Neuronal stem cell (in vitro differentiated cells): ENCODE measurements at regions not wholly inside any gene's neighbourhood (a gene's known extent, or its start where the extent isn't known, plus 50 kb on each side); places are given as distances from the start of the nearest gene placed in this dataset.

Experiments
- DNase-seq: peaks from one replicate; pipeline ENCODE4 v3.0.0-alpha.2; 2013; ENCODE audit warnings: low spot score
- H2AFZ ChIP-seq: one replicate; pipeline ENCODE4 v1.6.1; 2013; ENCODE audit warnings: mild to moderate bottlenecking, low read length, inconsistent platforms
- H2AK5ac ChIP-seq: 2 replicates; pipeline ENCODE4 v1.6.1; 2013; ENCODE audit warnings: low read depth, mild to moderate bottlenecking, inconsistent platforms, low read length, moderate library complexity, mixed read lengths
- H2BK120ac ChIP-seq: 2 replicates; pipeline ENCODE4 v1.6.1; 2013; ENCODE audit warnings: low read depth, mild to moderate bottlenecking, inconsistent platforms, low read length, moderate library complexity, mixed read lengths
- H2BK12ac ChIP-seq: one replicate; pipeline ENCODE4 v1.6.1; 2013; ENCODE audit warnings: low read length, inconsistent platforms
- H2BK15ac ChIP-seq: 2 replicates; pipeline ENCODE4 v1.6.1; 2013; ENCODE audit warnings: mild to moderate bottlenecking, low read length, inconsistent platforms, mixed read lengths
- H2BK5ac ChIP-seq: one replicate; pipeline ENCODE4 v1.6.1; 2013; ENCODE audit warnings: inconsistent platforms, mild to moderate bottlenecking, low read length, moderate library complexity
- H3K14ac ChIP-seq: one replicate; pipeline ENCODE4 v1.6.1; 2013; ENCODE audit warnings: low read length, inconsistent platforms
- H3K18ac ChIP-seq: 2 replicates; pipeline ENCODE4 v1.6.1; 2013; ENCODE audit warnings: low read length, inconsistent platforms
- H3K23ac ChIP-seq: 2 replicates; pipeline ENCODE4 v1.6.1; 2013; ENCODE audit warnings: low read depth, mild to moderate bottlenecking, mixed read lengths, low read length, inconsistent platforms; ENCODE audit not compliant: poor library complexity
- H3K27ac ChIP-seq: replicated peaks from 3 replicates; pipeline ENCODE4 v1.5.1; 2013; ENCODE audit warnings: low read length, inconsistent platforms
- H3K27me3 ChIP-seq, 3 experiments: 2 replicates each; pipeline ENCODE4 v1.6.1; 2013; ENCODE audit warnings: low read length in 3 of 3, mild to moderate bottlenecking in 2 of 3, inconsistent platforms in 1 of 3, low read depth in 1 of 3, mixed read lengths in 1 of 3, moderate library complexity in 1 of 3; ENCODE audit not compliant: control insufficient read depth in 3 of 3, insufficient read depth in 3 of 3
- H3K36me3 ChIP-seq, 2 donors: replicated peaks in 1 of 2; 2 replicates each; pipeline ENCODE4 v1.6.1; 2013; ENCODE audit warnings: low read length in 2 of 2; ENCODE audit not compliant: control insufficient read depth in 2 of 2, insufficient read depth in 2 of 2
- H3K4ac ChIP-seq: 2 replicates; pipeline ENCODE4 v1.6.1; 2013; ENCODE audit warnings: inconsistent platforms, mild to moderate bottlenecking, low read length, moderate library complexity
- H3K4me1 ChIP-seq, 2 donors: 1 replicate in 1 of 2; 2 replicates in 1 of 2; pipeline ENCODE4 v1.6.1; 2013; ENCODE audit warnings: low read length in 2 of 2, low read depth in 1 of 2; ENCODE audit not compliant: control insufficient read depth in 2 of 2, insufficient read depth in 1 of 2
- H3K4me2 ChIP-seq: one replicate; pipeline ENCODE4 v1.6.1; 2013; ENCODE audit warnings: mild to moderate bottlenecking, low read length, inconsistent platforms; ENCODE audit not compliant: insufficient read depth, poor library complexity, severe bottlenecking
- H3K4me3 ChIP-seq, 2 donors: 2 replicates each; pipeline ENCODE4 v1.5.1; 2013; ENCODE audit warnings: low read length in 2 of 2, mild to moderate bottlenecking in 2 of 2, inconsistent platforms in 1 of 2, moderate library complexity in 1 of 2
- H3K79me1 ChIP-seq: one replicate; pipeline ENCODE4 v1.6.1; 2013; ENCODE audit warnings: low read depth, mild to moderate bottlenecking, inconsistent platforms, low read length, moderate library complexity
- H3K9ac ChIP-seq: one replicate; pipeline ENCODE4 v1.6.1; 2013; ENCODE audit warnings: mild to moderate bottlenecking, low read depth, low read length, inconsistent platforms; ENCODE audit not compliant: poor library complexity
- H3K9me3 ChIP-seq, 2 donors: replicated peaks in 1 of 2; 2 replicates each; pipeline versions ENCODE3 to v1.6.1; 2013; ENCODE audit warnings: low read length in 2 of 2, mild to moderate bottlenecking in 2 of 2, inconsistent platforms in 1 of 2, low read depth in 1 of 2, mixed read lengths in 1 of 2, moderate library complexity in 1 of 2; ENCODE audit not compliant: control insufficient read depth in 2 of 2, insufficient read depth in 1 of 2
- H4K8ac ChIP-seq: one replicate; pipeline ENCODE4 v1.6.1; 2013; ENCODE audit warnings: low read depth, mild to moderate bottlenecking, inconsistent platforms, low read length, moderate library complexity
- H4K91ac ChIP-seq: one replicate; pipeline ENCODE4 v1.6.1; 2013; ENCODE audit warnings: low read length, low read depth, mild to moderate bottlenecking, inconsistent platforms; ENCODE audit not compliant: poor library complexity
- WGBS, 2 donors: extraction: QIAGEN DNeasy Blood & Tissue Kit; methylation state at CpG; one replicate each; pipeline ENCODE4 v1.1.7; 2013; ENCODE audit warnings: missing lambda C conversion rate in 2 of 2, mixed read lengths in 1 of 2; ENCODE audit not compliant: insufficient read length in 2 of 2, insufficient replicate concordance in 1 of 2; ENCODE audit errors: extremely low coverage in 2 of 2; 5-methylcytosine and 5-hydroxymethylcytosine counted together

DNA sequence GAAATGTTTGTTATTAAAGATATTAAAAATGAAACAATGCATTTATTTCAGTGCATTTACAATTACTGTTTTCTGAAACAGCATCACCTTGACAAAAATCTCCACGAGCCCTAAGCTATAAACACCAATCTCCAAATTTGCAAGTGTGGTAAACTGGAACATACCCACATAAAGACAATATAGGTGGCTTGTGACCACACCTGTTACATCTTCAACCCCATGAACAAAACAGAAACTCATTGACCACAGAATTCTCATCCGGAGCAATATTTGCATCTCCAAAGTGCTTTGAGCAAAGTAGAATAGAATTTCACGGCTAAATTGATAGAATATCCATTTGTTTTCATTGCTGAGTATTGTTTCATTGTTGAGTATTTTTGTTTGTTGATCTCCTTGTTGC is 375.2 kb upstream of the FLRT2 start:
- Histone ChIP-seq H3K4me2 (no peak overlapping the region), H2BK120ac (no peak overlapping the region), H3K36me3 (no peaks in the 10 kb centered on the region), H3K4me3 (no peak overlapping the region), H2BK5ac (no peak overlapping the region), H3K27me3 (no peaks in the 10 kb centered on the region), H3K14ac (no peak overlapping the region), H3K27ac (no peak overlapping the region), H3K23ac (no peak overlapping the region), H3K4ac (no peak overlapping the region), H3K79me1 (no peaks in the 10 kb centered on the region), H3K18ac (no peak overlapping the region), H2BK15ac (no peak overlapping the region), H4K91ac (no peak overlapping the region), H2BK12ac (no peak overlapping the region), H2AK5ac (no peak overlapping the region), H3K9ac (no peak overlapping the region), H4K8ac (no peak overlapping the region), H3K9me3 (no peaks in the 10 kb centered on the region), H3K4me1 (no peaks in the 10 kb centered on the region), H2AFZ (no peak overlapping the region)
- WGBS, 2 donors = no CpG with 5 or more reads among the region's 3 CpGs
- DNase-seq = no peak

DNA sequence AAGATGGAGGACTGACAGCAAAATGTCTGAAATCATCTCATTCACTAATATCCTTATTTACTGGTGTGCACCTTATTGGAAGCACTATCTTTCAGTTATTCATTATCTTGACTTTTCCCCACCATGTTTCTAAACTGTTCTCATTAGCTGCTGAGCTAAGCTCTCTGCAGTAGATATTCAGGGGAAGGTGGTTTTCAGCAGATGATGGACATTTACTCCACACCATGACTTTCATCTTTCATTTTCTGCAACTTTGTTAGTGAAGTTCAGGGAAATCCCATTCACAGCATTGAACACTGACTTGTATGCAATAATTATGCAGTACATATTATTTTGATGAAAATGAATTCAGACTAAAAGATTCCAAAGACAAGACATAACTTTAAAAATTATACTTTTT is 373.6 kb upstream of the FLRT2 start:
- no peaks in the 10 kb centered on the region for H3K36me3 ChIP-seq
- no peak overlapping the region for H3K4me3 ChIP-seq
- no peak overlapping the region for H2BK5ac ChIP-seq
- H3K4ac ChIP-seq = no peak overlapping the region
- H3K27me3 ChIP-seq = no peaks in the 10 kb centered on the region
- H3K23ac ChIP-seq = no peak overlapping the region
- no peak overlapping the region for H2BK120ac ChIP-seq
- no peak overlapping the region for H3K27ac ChIP-seq
- no peaks in the 10 kb centered on the region for H3K79me1 ChIP-seq
- no peak overlapping the region for H4K91ac ChIP-seq
- no peak overlapping the region for H4K8ac ChIP-seq
- H3K18ac ChIP-seq = no peak overlapping the region
- no peak overlapping the region for H2BK15ac ChIP-seq
- H2AK5ac ChIP-seq = no peak overlapping the region
- H3K4me2 ChIP-seq = no peak overlapping the region
- no peak overlapping the region for H3K14ac ChIP-seq
- no peak overlapping the region for H3K9ac ChIP-seq
- no peak overlapping the region for H2AFZ ChIP-seq
- no peaks in the 10 kb centered on the region for H3K4me1 ChIP-seq
- peaks cover 0 to 2% of the 10 kb centered on the region in 2 donors for H3K9me3 ChIP-seq
- no peak for DNase-seq
- no peak overlapping the region for H2BK12ac ChIP-seq

DNA sequence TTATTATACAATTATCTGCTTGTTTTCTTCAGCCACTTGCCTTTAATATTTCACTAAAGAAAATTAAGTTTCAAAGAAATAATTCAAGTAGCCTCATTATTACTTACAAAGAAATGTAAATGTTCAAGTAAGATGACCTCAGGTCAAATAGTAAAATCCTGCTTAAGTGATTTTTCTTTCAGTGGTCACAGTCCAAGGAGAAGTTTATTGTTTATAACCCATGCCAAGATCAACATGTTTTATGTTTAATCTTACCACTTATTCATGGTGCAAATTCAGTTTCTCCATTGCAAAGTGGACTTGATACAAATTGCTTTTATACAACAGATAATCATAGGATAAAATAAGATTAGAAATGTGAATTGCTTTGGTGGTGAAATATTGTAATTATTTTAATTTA is 370.2 kb upstream of the FLRT2 start:
- Histone ChIP-seq H3K27ac (no peak overlapping the region), H2BK5ac (no peak overlapping the region), H3K4me3 (no peak overlapping the region), H3K79me1 (no peaks in the 10 kb centered on the region), H3K14ac (no peak overlapping the region), H3K4ac (no peak overlapping the region), H4K8ac (no peak overlapping the region), H3K9ac (no peak overlapping the region), H4K91ac (no peak overlapping the region), H3K27me3 (no peaks in the 10 kb centered on the region), H2AFZ (no peak overlapping the region), H2BK120ac (no peak overlapping the region), H3K4me2 (no peak overlapping the region), H2AK5ac (no peak overlapping the region), H3K36me3 (no peaks in the 10 kb centered on the region), H3K23ac (no peak overlapping the region), H3K18ac (no peak overlapping the region), H2BK12ac (no peak overlapping the region), H3K4me1 (no peaks in the 10 kb centered on the region), H2BK15ac (no peak overlapping the region), H3K9me3 (peaks cover 0 to 2% of the 10 kb centered on the region in 2 donors)
- no peak for DNase-seq

DNA sequence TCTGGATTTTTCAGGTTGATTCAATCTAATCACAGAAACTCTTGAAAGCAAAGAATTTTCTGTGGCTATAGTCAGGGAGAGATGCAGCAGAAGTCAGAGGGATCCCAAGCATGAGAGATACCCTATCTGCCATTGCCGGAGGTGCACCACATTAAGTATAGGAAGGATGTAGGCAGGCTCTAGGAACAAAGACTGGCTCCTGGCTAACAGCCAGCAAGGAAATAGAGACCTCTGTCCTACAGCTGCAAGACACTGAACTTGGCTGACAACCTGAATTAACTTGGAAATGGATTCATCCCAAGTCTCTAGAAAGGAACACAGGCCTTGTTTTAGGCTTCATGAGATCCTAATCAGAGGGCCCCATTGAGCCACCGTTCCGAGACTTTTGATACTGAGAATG is 364.9 kb upstream of the FLRT2 start:
- Histone ChIP-seq H2BK120ac (no peak overlapping the region), H4K8ac (no peak overlapping the region), H3K4me3 (no peak overlapping the region), H3K4me2 (no peak overlapping the region), H3K9ac (no peak overlapping the region), H4K91ac (no peak overlapping the region), H3K23ac (no peak overlapping the region), H3K36me3 (no peaks in the 10 kb centered on the region), H2AK5ac (no peak overlapping the region), H2BK12ac (no peak overlapping the region), H3K27me3 (no peaks in the 10 kb centered on the region), H2BK5ac (no peak overlapping the region), H3K27ac (no peak overlapping the region), H3K9me3 (peaks cover 0 to 2% of the 10 kb centered on the region in 2 donors), H3K18ac (no peak overlapping the region), H3K4me1 (no peaks in the 10 kb centered on the region), H3K14ac (no peak overlapping the region), H3K79me1 (no peaks in the 10 kb centered on the region), H3K4ac (no peak overlapping the region), H2AFZ (no peak overlapping the region), H2BK15ac (no peak overlapping the region)
- no CpG with 5 or more reads among the region's 3 CpGs for WGBS, 2 donors
- no peak for DNase-seq
